Muscle layer of duodenum (tissue), 2 donors: ENCODE measurements at regions not wholly inside any gene's neighbourhood (a gene's known extent, or its start where the extent isn't known, plus 50 kb on each side); places are given as distances from the start of the nearest gene placed in this dataset.

Source experiments
- H3K27ac ChIP-seq: one replicate; pipeline ENCODE4 v1.7.0; 2013; ENCODE audit warnings: mild to moderate bottlenecking, low read length
- H3K27me3 ChIP-seq: one replicate; pipeline ENCODE4 v1.7.0; 2013; ENCODE audit warnings: low read depth, mild to moderate bottlenecking, control low read depth, low read length
- H3K36me3 ChIP-seq, 2 donors: one replicate each; pipeline ENCODE4 v1.7.0; 2013; ENCODE audit warnings: low read length in 2 of 2, control low read depth in 1 of 2, mild to moderate bottlenecking in 1 of 2; ENCODE audit not compliant: insufficient read depth in 2 of 2, control insufficient read depth in 1 of 2
- H3K4me1 ChIP-seq, 2 donors: one replicate each; pipeline ENCODE4 v1.7.0; 2013; ENCODE audit warnings: low read length in 2 of 2, mild to moderate bottlenecking in 2 of 2, control low read depth in 1 of 2, moderate library complexity in 1 of 2; ENCODE audit not compliant: insufficient read depth in 2 of 2, control insufficient read depth in 1 of 2
- H3K4me3 ChIP-seq, 2 donors: one replicate each; pipeline ENCODE4 v1.7.0; 2013; ENCODE audit warnings: low read length in 2 of 2, low read depth in 1 of 2, mild to moderate bottlenecking in 1 of 2
- H3K9me3 ChIP-seq, 2 donors: one replicate each; pipeline ENCODE4 v1.7.0; 2013; ENCODE audit warnings: low read length in 2 of 2, control low read depth in 1 of 2, mild to moderate bottlenecking in 1 of 2; ENCODE audit not compliant: control insufficient read depth in 1 of 2
- donor health status: healthy.

GRCh38 chr12:58033831-58034230 lies 92.5 kb downstream of the ATP23 start:
- H3K27me3 ChIP-seq, result no peaks in the 10 kb centered on the region
- H3K9me3 ChIP-seq, result peaks cover 0 to 12% of the 10 kb centered on the region in 2 donors
- H3K4me1 ChIP-seq, result no peaks in the 10 kb centered on the region
- no peak overlapping the region for H3K27ac ChIP-seq
- H3K4me3 ChIP-seq, result no peak overlapping the region
- no peaks in the 10 kb centered on the region for H3K36me3 ChIP-seq

- H3K4me3 ChIP-seq, result no peak overlapping the region
- H3K4me1 ChIP-seq, result no peaks in the 10 kb centered on the region
- no peaks in the 10 kb centered on the region for H3K36me3 ChIP-seq
- peaks cover 0 to 12% of the 10 kb centered on the region in 2 donors for H3K9me3 ChIP-seq
- H3K27ac ChIP-seq, result no peak overlapping the region
- no peaks in the 10 kb centered on the region for H3K27me3 ChIP-seq
These were observed 92.9 kb downstream of the ATP23 start for GRCh38 chr12:58034311-58034710.

- Histone ChIP-seq H3K36me3 (no peaks in the 10 kb centered on the region), H3K27me3 (no peaks in the 10 kb centered on the region), H3K4me1 (no peaks in the 10 kb centered on the region), H3K27ac (no peak overlapping the region), H3K9me3 (peaks cover 0 to 12% of the 10 kb centered on the region in 2 donors), H3K4me3 (no peak overlapping the region)
These were observed 93.3 kb downstream of the ATP23 start for GRCh38 chr12:58034712-58035111.

- Histone ChIP-seq H3K27me3 (no peaks in the 10 kb centered on the region), H3K27ac (no peak overlapping the region), H3K9me3 (peaks cover 5 to 8% of the 10 kb centered on the region in 2 donors), H3K4me1 (no peaks in the 10 kb centered on the region), H3K4me3 (no peak overlapping the region), H3K36me3 (no peaks in the 10 kb centered on the region)
These were observed 100.1 kb downstream of the ATP23 start for GRCh38 chr12:58041441-58041840.

GRCh38 chr12:58044966-58045365 lies 103.6 kb downstream of the ATP23 start:
- Histone ChIP-seq H3K4me1 (no peaks in the 10 kb centered on the region), H3K27me3 (no peaks in the 10 kb centered on the region)

GRCh38 chr12:58046271-58046670 lies 104.9 kb downstream of the ATP23 start:
- H3K27me3 ChIP-seq, result no peaks in the 10 kb centered on the region
- H3K9me3 ChIP-seq, result peaks cover 0 to 5% of the 10 kb centered on the region in 2 donors
- no peak overlapping the region for H3K4me3 ChIP-seq
- H3K27ac ChIP-seq, result no peak overlapping the region
- no peaks in the 10 kb centered on the region for H3K4me1 ChIP-seq
- no peaks in the 10 kb centered on the region for H3K36me3 ChIP-seq

More at GRCh38 chr12:58044966-58045365, 103.6 kb downstream of the ATP23 start:
- H3K36me3 ChIP-seq, result no peaks in the 10 kb centered on the region
- no peak overlapping the region for H3K4me3 ChIP-seq
- H3K9me3 ChIP-seq, result peaks cover 0 to 5% of the 10 kb centered on the region in 2 donors
- no peak overlapping the region for H3K27ac ChIP-seq

- H3K4me1 ChIP-seq, result no peaks in the 10 kb centered on the region
- no peak overlapping the region for H3K27ac ChIP-seq
- H3K27me3 ChIP-seq, result no peaks in the 10 kb centered on the region
- H3K36me3 ChIP-seq, result no peaks in the 10 kb centered on the region
- H3K4me3 ChIP-seq, result no peak overlapping the region
- peaks cover 0 to 3% of the 10 kb centered on the region in 2 donors for H3K9me3 ChIP-seq
These were observed 110.0 kb downstream of the ATP23 start for GRCh38 chr12:58051378-58051777.

- H3K4me1 ChIP-seq, result no peaks in the 10 kb centered on the region
- H3K4me3 ChIP-seq, result no peak overlapping the region
- no peaks in the 10 kb centered on the region for H3K36me3 ChIP-seq
- H3K9me3 ChIP-seq, result no peaks in the 10 kb centered on the region
- no peaks in the 10 kb centered on the region for H3K27me3 ChIP-seq
- H3K27ac ChIP-seq, result no peak overlapping the region
These were observed 123.3 kb downstream of the ATP23 start for GRCh38 chr12:58064666-58065065.

- no peaks in the 10 kb centered on the region for H3K27me3 ChIP-seq
- H3K36me3 ChIP-seq, result no peaks in the 10 kb centered on the region
- H3K9me3 ChIP-seq, result no peaks in the 10 kb centered on the region
- no peak overlapping the region for H3K4me3 ChIP-seq
- H3K27ac ChIP-seq, result no peak overlapping the region
- no peaks in the 10 kb centered on the region for H3K4me1 ChIP-seq
These were observed 124.9 kb downstream of the ATP23 start for GRCh38 chr12:58066296-58066695.

- H3K27ac ChIP-seq, result no peak overlapping the region
- no peaks in the 10 kb centered on the region for H3K4me1 ChIP-seq
- H3K9me3 ChIP-seq, result no peaks in the 10 kb centered on the region
- H3K27me3 ChIP-seq, result no peaks in the 10 kb centered on the region
- no peak overlapping the region for H3K4me3 ChIP-seq
- no peaks in the 10 kb centered on the region for H3K36me3 ChIP-seq
These were observed 126.4 kb downstream of the ATP23 start for GRCh38 chr12:58067610-58068387.

- no peaks in the 10 kb centered on the region for H3K27me3 ChIP-seq
- no peak overlapping the region for H3K4me3 ChIP-seq
- H3K4me1 ChIP-seq, result no peaks in the 10 kb centered on the region
- H3K9me3 ChIP-seq, result no peaks in the 10 kb centered on the region
- H3K36me3 ChIP-seq, result no peaks in the 10 kb centered on the region
- no peak overlapping the region for H3K27ac ChIP-seq
These were observed 127.3 kb downstream of the ATP23 start for GRCh38 chr12:58068706-58069105.
